DND-41 (cell line): ENCODE measurements at regions not wholly inside any gene's neighbourhood (a gene's known extent, or its start where the extent isn't known, plus 50 kb on each side); places are given as distances from the start of the nearest gene placed in this dataset.

Experiments used
- ATAC-seq: fragments of 200-7000 bp; cut with Tn5 transposase; 3 replicates; pipeline ENCODE4 v1.9.1; 2021; ENCODE audit warnings: low read depth; ENCODE audit not compliant: insufficient read depth
- DNase-seq: peaks from one replicate; pipeline ENCODE4 v3.0.0-alpha.2; 2020
- H2AFZ ChIP-seq: 2 replicates; pipeline ENCODE4 v1.6.0; 2012; ENCODE audit warnings: low read depth, low read length
- H3K27ac ChIP-seq: 2 replicates; pipeline ENCODE4 v1.5.1; 2012; ENCODE audit warnings: low read length, inconsistent platforms
- H3K27me3 ChIP-seq: fragments of 200-600 bp; sonication (generic); 2 replicates; pipeline ENCODE4 v1.6.0; 2012; ENCODE audit warnings: low read length, mild to moderate bottlenecking, inconsistent platforms; ENCODE audit not compliant: insufficient read depth, poor library complexity
- H3K36me3 ChIP-seq: 2 replicates; pipeline ENCODE4 v1.5.1; 2012; ENCODE audit warnings: low read length, inconsistent platforms; ENCODE audit not compliant: insufficient read depth
- H3K4me1 ChIP-seq: 2 replicates; pipeline ENCODE4 v1.5.1; 2012; ENCODE audit warnings: mild to moderate bottlenecking, low read length; ENCODE audit not compliant: insufficient read depth
- H3K4me2 ChIP-seq: 2 replicates; pipeline ENCODE4 v1.6.0; 2012; ENCODE audit warnings: mild to moderate bottlenecking, moderate library complexity, low read length, inconsistent platforms; ENCODE audit not compliant: insufficient read depth
- H3K4me3 ChIP-seq, 2 experiments: fragments of 200-600 bp in 1 of 2; shearing (Covaris generic) in 1 of 2; 2 replicates each; pipeline ENCODE4 v1.5.1; 2012 to 2016; ENCODE audit warnings: inconsistent platforms in 2 of 2, low read length in 2 of 2, mild to moderate bottlenecking in 2 of 2, low read depth in 1 of 2, moderate library complexity in 1 of 2
- H3K79me2 ChIP-seq: 2 replicates; pipeline ENCODE4 v1.6.0; 2012; ENCODE audit warnings: low read length, inconsistent platforms; ENCODE audit not compliant: insufficient read depth
- H3K9ac ChIP-seq: 2 replicates; pipeline ENCODE4 v1.6.0; 2012; ENCODE audit warnings: low read depth, mild to moderate bottlenecking, inconsistent platforms, low read length, moderate library complexity
- H3K9me3 ChIP-seq: 2 replicates; pipeline ENCODE4 v1.5.1; 2012; ENCODE audit warnings: low read length, moderate library complexity, mild to moderate bottlenecking, inconsistent platforms; ENCODE audit not compliant: insufficient read depth, severe bottlenecking
- H4K20me1 ChIP-seq: 2 replicates; pipeline ENCODE4 v1.6.0; 2012; ENCODE audit warnings: low read length; ENCODE audit not compliant: insufficient read depth
- CTCF ChIP-seq: IDR thresholded peaks from 2 replicates; pipeline ENCODE4 v1.5.1; 2012; ENCODE audit warnings: borderline replicate concordance, low read length, moderate library complexity, mild to moderate bottlenecking; ENCODE audit not compliant: poor library complexity, severe bottlenecking; ENCODE audit errors: extremely low read depth
- EZH2 ChIP-seq: IDR thresholded peaks from 3 replicates; pipeline ENCODE4 v1.6.1; 2012; ENCODE audit warnings: borderline replicate concordance, low read depth, mild to moderate bottlenecking, moderate library complexity, low read length, inconsistent platforms; ENCODE audit not compliant: severe bottlenecking

GRCh38 chr21:23016617-23017016, 2018.4 kb downstream of the NCAM2 start:
- Histone ChIP-seq H3K27ac (no peak overlapping the region), H3K9me3 (no peaks in the 10 kb centered on the region), H4K20me1 (no peaks in the 10 kb centered on the region), H3K4me3 (no peak overlapping the region), H3K27me3 (no peaks in the 10 kb centered on the region), H3K4me2 (no peak overlapping the region), H3K4me1 (no peaks in the 10 kb centered on the region), H3K9ac (no peak overlapping the region), H2AFZ (no peak overlapping the region), H3K36me3 (no peaks in the 10 kb centered on the region), H3K79me2 (no peaks in the 10 kb centered on the region)
- peak; percentile 23 for DNase-seq
- ATAC-seq = peak; percentile 69; the same call in 2 of the 3 replicates
- TF ChIP-seq CTCF (peak; percentile 62), EZH2 (no peak)

GRCh38 chr21:23017989-23018388, 2019.8 kb downstream of the NCAM2 start:
- TF ChIP-seq EZH2 = no peak
- TF ChIP-seq CTCF = no peak
- Histone ChIP-seq H3K9me3 (no peaks in the 10 kb centered on the region), H3K27ac (no peak overlapping the region), H2AFZ (no peak overlapping the region), H3K4me2 (no peak overlapping the region), H3K79me2 (no peaks in the 10 kb centered on the region), H3K4me1 (no peaks in the 10 kb centered on the region), H4K20me1 (no peaks in the 10 kb centered on the region), H3K36me3 (no peaks in the 10 kb centered on the region), H3K27me3 (no peaks in the 10 kb centered on the region), H3K4me3 (no peak overlapping the region), H3K9ac (no peak overlapping the region)
- no peak for DNase-seq
- ATAC-seq = no peak

DNA sequence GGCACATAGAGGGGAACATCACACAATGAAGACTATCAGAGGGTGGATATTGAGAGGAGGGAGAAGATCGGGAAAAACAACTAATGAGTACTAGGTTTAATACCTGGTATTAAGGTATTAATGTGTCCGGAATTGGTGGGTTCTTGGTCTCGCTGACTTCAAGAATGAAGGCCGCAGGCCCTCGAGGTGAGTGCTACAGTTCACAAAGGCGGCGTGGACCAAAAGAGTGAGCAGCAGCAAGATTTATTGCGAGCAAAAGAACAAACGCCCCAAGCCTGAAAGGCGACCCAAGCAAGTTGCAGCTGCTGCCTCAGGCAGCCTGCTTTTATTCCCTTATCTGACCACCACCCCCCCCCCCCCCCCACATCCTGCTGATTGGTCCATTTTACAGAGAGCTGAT, 2022.8 kb downstream of the NCAM2 start:
- no peak for TF ChIP-seq EZH2
- no peak for TF ChIP-seq CTCF
- no peaks in the 10 kb centered on the region for H3K4me1 ChIP-seq
- H2AFZ ChIP-seq = no peak overlapping the region
- ATAC-seq (no peak), DNase-seq (no peak)
- H3K27ac ChIP-seq = no peak overlapping the region
- no peaks in the 10 kb centered on the region for H3K36me3 ChIP-seq
- no peak overlapping the region for H3K4me2 ChIP-seq
- no peaks in the 10 kb centered on the region for H3K79me2 ChIP-seq
- no peak overlapping the region for H3K4me3 ChIP-seq
- no peaks in the 10 kb centered on the region for H3K27me3 ChIP-seq
- no peaks in the 10 kb centered on the region for H4K20me1 ChIP-seq
- H3K9me3 ChIP-seq = no peaks in the 10 kb centered on the region
- no peak overlapping the region for H3K9ac ChIP-seq

DNA sequence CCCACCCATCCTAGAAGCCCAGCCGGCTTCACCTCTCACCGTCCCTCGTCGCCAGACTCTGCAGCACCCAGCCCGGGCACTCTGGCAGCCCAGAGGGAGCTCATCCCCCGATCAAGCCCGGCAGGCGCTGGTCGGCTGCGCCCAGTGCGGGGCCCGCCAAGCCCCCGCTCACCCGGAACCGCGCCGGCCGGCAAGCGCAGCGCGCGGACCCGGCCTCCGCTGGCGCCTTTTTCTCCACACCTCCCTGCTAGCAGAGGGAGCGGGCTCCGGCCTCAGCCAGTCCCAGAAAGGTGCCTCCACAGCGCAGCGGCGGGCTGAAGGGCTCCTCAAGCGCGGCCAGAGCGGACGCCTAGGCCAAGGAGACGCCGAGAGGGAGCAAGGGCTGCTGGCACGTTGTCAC, 2023.3 kb downstream of the NCAM2 start:
- ATAC-seq (no peak), DNase-seq (no peak)
- H3K9ac ChIP-seq = no peak overlapping the region
- no peaks in the 10 kb centered on the region for H3K36me3 ChIP-seq
- no peaks in the 10 kb centered on the region for H3K27me3 ChIP-seq
- no peaks in the 10 kb centered on the region for H4K20me1 ChIP-seq
- H3K4me2 ChIP-seq = no peak overlapping the region
- no peaks in the 10 kb centered on the region for H3K4me1 ChIP-seq
- no peak overlapping the region for H3K27ac ChIP-seq
- TF ChIP-seq EZH2 (no peak), CTCF (no peak)
- H3K79me2 ChIP-seq = no peaks in the 10 kb centered on the region
- H2AFZ ChIP-seq = no peak overlapping the region
- no peak overlapping the region for H3K4me3 ChIP-seq
- no peaks in the 10 kb centered on the region for H3K9me3 ChIP-seq
